GM21717 (cell line): ENCODE measurements at regions not wholly inside any gene's neighbourhood (a gene's known extent, or its start where the extent isn't known, plus 50 kb on each side); places are given as distances from the start of the nearest gene placed in this dataset.

Source experiments
- ATAC-seq: cut with Tn5 transposase; IDR thresholded peaks from one replicate; pipeline ENCODE4 v1.9.1; 2021; ENCODE audit warnings: mild to moderate bottlenecking, moderate library complexity; ENCODE audit not compliant: unreplicated experiment

- no peak for ATAC-seq
Measured at GRCh38 chr13:74891610-74892009, 590.4 kb downstream of the TBC1D4 start.

- ATAC-seq: no peak
Measured at GRCh38 chr13:74889321-74889720, 592.6 kb downstream of the TBC1D4 start.

- ATAC-seq: no peak
Measured at GRCh38 chr13:74886502-74886901, 595.5 kb downstream of the TBC1D4 start.

GRCh38 chr13:74883834-74884233 lies 598.1 kb downstream of the TBC1D4 start:
- ATAC-seq: no peak

GRCh38 chr13:74871369-74872070 lies 610.4 kb downstream of the TBC1D4 start:
- ATAC-seq: no peak

- no peak for ATAC-seq
Measured at GRCh38 chr13:74870865-74871264, 611.1 kb downstream of the TBC1D4 start.

- ATAC-seq: no peak
Measured at GRCh38 chr13:74869846-74870245, 612.1 kb downstream of the TBC1D4 start.

- no peak for ATAC-seq
Measured at GRCh38 chr13:74868049-74868448, 613.9 kb downstream of the TBC1D4 start.

- ATAC-seq: no peak
Measured at GRCh38 chr13:74867460-74867859, 614.5 kb downstream of the TBC1D4 start.

- no peak for ATAC-seq
Measured at GRCh38 chr13:74866101-74866500, 615.9 kb downstream of the TBC1D4 start.

GRCh38 chr13:74865656-74866055 lies 616.3 kb downstream of the TBC1D4 start:
- no peak for ATAC-seq

GRCh38 chr13:74860789-74861188 lies 621.2 kb downstream of the TBC1D4 start:
- no peak for ATAC-seq

- no peak for ATAC-seq
Measured at GRCh38 chr13:74850893-74851292, 631.1 kb downstream of the TBC1D4 start.

- no peak for ATAC-seq
Measured at GRCh38 chr13:74847966-74848365, 634.0 kb downstream of the TBC1D4 start.

- ATAC-seq: no peak
Measured at GRCh38 chr13:74845806-74846205, 636.2 kb downstream of the TBC1D4 start.

- ATAC-seq: no peak
Measured at GRCh38 chr13:74841651-74842050, 640.3 kb downstream of the TBC1D4 start.

- no peak for ATAC-seq
Measured at GRCh38 chr13:74841123-74841522, 640.8 kb downstream of the TBC1D4 start.

GRCh38 chr13:74839656-74840055 lies 642.3 kb downstream of the TBC1D4 start:
- no peak for ATAC-seq

GRCh38 chr13:74838096-74838495 lies 643.9 kb downstream of the TBC1D4 start:
- ATAC-seq: no peak

- ATAC-seq: no peak
Measured at GRCh38 chr13:74836628-74837027, 645.3 kb downstream of the TBC1D4 start.

GRCh38 chr13:74835579-74835978 lies 646.4 kb downstream of the TBC1D4 start:
- no peak for ATAC-seq

- no peak for ATAC-seq
Measured at GRCh38 chr13:74825938-74826246, 656.1 kb downstream of the TBC1D4 start.
